ENCODE measurements at regions not wholly inside any gene's neighbourhood (a gene's known extent, or its start where the extent isn't known, plus 50 kb on each side); places are given as distances from the start of the nearest gene placed in this dataset.

- TF ChIP-seq YY1 (IDR thresholded peaks at IDR 0.05; ENCODE audit: insufficient read depth, insufficient read length) (no peak), ZNF274 (IDR thresholded peaks at IDR 0.05; ENCODE audit: low read depth, low read length) (no peak), SUZ12 (IDR thresholded peaks at IDR 0.05; ENCODE audit: extremely low read depth, insufficient read depth, insufficient read length) (no peak)
These were observed 412.1 kb upstream of the DCN start for GRCh38 chr12:91594715-91595114.
